MM.1S (cell line): ENCODE measurements at regions not wholly inside any gene's neighbourhood (a gene's known extent, or its start where the extent isn't known, plus 50 kb on each side); places are given as distances from the start of the nearest gene placed in this dataset.

ENCODE experiments used
- EZH2 ChIP-seq: fragments of 300-600 bp; sonication (generic); optimal IDR thresholded peaks from 2 replicates; pipeline ENCODE3; 2017; ENCODE audit warnings: low read depth, mild to moderate bottlenecking, antibody characterized with exemption, low read length, mixed read lengths
- EZH2phosphoT487 ChIP-seq: fragments of 300-600 bp; sonication (generic); IDR thresholded peaks from 2 replicates; pipeline ENCODE4 v1.6.1; 2018; ENCODE audit warnings: antibody characterized with exemption, low read length
- TF ChIP-seq, protein P1 (sequence below): fragments of 300-600 bp; sonication (generic); IDR thresholded peaks from 2 replicates; pipeline ENCODE4 v1.5.1; 2016; ENCODE audit warnings: antibody characterized with exemption, low read length, mixed read lengths

GRCh38 chr3:94525043-94525442, 462.2 kb downstream of the NSUN3 start:
- TF ChIP-seq EZH2 (no peak), EZH2phosphoT487 (no peak)
- TF ChIP-seq, protein P1, sequence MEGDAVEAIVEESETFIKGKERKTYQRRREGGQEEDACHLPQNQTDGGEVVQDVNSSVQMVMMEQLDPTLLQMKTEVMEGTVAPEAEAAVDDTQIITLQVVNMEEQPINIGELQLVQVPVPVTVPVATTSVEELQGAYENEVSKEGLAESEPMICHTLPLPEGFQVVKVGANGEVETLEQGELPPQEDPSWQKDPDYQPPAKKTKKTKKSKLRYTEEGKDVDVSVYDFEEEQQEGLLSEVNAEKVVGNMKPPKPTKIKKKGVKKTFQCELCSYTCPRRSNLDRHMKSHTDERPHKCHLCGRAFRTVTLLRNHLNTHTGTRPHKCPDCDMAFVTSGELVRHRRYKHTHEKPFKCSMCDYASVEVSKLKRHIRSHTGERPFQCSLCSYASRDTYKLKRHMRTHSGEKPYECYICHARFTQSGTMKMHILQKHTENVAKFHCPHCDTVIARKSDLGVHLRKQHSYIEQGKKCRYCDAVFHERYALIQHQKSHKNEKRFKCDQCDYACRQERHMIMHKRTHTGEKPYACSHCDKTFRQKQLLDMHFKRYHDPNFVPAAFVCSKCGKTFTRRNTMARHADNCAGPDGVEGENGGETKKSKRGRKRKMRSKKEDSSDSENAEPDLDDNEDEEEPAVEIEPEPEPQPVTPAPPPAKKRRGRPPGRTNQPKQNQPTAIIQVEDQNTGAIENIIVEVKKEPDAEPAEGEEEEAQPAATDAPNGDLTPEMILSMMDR: no peak
